Iris pigment epithelial cell (primary cell): ENCODE measurements at regions not wholly inside any gene's neighbourhood (a gene's known extent, or its start where the extent isn't known, plus 50 kb on each side); places are given as distances from the start of the nearest gene placed in this dataset.

ENCODE experiments used
- DNase-seq: peaks from one replicate; pipeline ENCODE4 v3.0.0-alpha.2; 2011; ENCODE audit warnings: low read depth

DNA sequence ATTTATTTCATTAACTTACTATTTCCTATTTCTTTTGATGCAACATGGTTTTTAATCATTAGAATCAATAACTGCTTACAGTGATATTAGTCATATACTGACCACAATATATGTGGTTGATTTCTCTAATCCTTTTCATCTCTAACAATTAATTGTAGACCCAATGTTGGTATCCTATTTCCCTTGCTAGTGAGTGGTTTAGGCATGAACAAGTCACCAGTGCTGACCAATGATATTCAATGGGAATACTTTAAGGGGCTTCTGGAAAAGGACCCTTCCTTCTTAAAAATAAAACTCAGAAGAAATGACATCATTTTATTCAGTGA, 672.4 kb upstream of the GRAMD2B start:
- no peak for DNase-seq

DNA sequence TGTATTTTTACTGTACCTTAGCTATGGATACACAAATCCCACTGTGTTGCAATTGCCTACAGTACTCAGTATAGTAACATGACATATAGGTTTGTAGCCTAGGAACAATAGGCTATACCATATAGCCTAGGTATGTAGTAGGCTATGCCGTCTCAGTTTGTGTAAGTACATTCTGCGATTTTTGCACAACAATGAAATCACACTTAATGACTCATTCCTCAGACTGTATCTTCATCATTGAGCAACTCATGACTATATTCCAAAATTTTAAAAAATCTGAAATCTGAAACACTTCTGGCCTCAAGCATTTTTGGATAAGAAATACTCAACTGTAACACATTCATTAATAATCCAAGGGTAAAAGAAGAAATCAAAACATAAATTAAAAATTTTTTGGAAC, 666.8 kb upstream of the GRAMD2B start:
- peak; percentile 12 for DNase-seq

DNA sequence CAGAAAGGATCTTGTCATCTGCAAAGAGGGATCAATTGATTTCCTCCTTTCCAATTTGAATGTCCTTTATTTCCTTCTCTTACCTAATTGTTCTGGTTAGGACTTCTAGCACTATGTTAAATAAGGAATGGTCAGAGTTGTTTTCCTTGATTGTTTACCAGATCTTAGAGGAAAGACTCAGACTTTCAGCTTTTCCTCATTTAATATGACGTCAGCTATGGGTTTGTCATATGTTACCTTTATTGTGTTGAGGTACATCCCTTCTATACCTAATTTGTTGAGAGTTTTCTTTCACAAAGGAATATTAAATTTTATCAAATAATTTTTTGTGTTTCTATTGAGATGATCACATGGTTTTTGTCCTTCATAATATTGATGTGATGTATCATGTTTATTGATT, 656.5 kb upstream of the GRAMD2B start:
- no peak for DNase-seq

DNA sequence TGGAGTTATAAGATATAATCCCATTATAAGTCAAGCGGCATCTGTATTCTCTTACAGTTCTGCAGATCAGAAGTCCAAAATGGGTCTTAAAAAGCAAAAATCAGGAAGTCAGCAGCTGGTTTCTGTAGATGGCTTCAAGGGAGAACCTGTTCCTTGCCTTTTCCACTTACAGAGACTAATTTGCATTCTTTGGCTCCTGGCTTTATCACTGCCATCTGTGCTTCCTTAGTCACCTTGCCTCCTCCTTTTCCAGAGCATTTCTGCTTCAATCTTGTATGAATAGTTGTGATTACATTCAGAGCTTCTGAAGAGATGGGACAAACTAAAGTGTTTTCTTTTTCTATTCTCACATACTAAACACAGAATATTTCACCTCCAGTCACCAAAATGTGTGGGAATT, 647.3 kb upstream of the GRAMD2B start:
- no peak for DNase-seq

DNA sequence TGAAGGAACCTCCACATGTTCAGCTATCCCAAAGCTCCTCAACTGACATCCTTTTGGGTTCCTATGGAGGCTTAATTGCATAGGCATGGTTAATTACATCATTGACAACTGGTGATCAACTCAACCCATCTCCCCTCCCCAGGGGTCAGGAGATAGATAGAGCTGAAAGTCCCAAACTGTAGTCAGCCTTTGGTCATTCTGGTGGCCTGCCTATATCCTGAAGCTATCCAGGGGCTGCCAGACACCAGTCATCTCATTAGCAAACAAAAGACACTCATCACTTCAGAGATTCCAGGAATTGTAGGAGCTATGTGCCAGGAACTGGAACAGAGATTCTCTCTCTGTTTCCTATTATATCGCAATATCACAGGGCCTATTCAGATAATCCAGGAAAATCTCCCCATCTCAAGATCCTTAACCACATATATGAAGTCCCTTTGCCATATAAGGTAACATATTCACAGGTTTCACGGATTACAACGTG, 646.5 kb upstream of the GRAMD2B start:
- no peak for DNase-seq

DNA sequence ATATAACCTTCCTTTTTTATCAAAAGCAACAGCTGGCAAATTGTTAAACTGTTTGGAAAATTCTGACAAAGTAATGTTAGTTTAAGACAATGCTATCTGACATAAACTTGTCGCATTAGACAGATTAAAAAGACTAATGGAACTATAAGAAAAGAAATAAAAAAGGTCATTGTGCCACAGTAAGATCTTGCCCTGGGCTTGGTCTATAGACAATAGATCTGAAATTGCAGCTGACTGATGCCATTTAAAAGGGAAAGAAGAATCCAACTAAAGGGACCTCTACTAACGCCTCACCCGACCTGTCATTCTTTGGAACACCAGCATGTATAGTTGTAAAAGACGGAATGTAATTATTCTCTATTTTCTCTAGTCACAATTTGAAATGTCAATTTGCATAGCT, 644.4 kb upstream of the GRAMD2B start:
- DNase-seq, result no peak

DNA sequence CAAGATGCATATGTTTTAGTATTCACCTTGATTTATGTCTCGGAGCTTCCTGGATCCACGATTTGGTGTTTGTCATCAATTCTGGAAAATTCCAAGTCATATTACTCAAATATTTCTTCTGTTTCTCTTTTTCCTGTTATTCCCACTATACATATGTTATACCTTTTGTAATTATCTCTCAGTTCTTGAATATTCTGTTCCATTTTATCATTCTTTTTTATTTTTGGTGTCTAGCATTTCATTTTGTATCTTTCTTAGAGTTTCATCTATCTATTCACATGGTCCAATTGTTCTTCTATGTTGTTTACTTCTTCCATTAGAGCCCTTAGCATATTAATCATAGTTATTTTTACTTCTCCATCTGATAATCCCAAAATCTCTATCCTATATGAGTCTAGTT, 637.8 kb upstream of the GRAMD2B start:
- no peak for DNase-seq

DNA sequence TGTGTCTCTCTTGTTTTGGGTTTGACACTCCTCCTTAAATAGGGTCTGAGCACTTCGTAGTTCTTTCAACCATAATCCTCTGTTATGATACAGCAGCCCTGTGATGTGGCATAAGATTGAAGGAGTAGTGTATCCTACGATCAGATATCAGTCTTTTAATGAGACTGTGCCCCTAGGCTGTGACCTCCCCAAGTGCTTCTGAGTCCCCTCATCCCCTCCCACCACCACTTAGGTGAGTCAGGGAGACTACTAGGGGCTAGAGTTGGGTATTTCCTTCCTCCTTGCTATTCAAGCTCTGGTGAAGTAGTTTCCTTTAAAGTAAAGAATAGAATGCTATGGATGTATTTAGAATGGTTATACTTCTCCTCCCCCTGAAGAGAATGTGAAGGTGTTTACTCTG, 637.2 kb upstream of the GRAMD2B start:
- DNase-seq, result no peak

DNA sequence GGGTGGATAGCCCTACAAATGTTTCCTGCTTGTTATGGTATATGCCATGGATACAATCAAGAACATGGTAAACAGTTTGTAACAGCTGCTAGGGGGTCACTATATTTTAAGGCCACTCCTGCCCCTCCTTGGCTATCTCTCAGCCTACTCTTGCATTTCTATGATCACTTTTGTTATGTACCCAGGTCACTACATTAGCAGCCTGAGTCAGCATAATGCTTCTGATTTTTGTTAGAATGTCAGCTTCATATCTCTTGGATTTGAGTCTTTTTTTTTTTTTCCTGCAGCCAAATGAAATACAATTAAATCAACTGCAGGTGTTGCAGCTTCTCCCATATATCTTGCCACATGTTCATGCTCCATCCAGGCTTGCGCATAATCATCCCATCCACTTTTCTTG, 629.7 kb upstream of the GRAMD2B start:
- no peak for DNase-seq

DNA sequence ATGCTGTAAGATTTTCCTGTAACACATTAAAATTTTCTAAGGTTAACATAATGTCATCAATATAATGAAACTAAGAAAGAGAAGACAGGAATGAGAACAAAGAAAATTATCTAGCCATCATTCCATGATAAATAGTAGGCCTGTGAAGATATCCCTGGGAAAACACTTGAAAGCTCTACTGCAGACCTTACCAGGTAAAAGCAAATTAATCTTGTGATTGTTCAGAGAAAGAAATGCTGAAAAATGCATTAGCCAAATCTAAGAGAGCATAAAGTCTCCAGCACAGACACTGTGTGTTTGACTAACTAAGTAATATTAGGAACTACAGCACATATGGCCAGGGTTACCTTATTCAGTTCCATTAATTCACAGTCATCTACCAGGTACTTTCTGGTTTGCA, 628.3 kb upstream of the GRAMD2B start:
- no peak for DNase-seq

DNA sequence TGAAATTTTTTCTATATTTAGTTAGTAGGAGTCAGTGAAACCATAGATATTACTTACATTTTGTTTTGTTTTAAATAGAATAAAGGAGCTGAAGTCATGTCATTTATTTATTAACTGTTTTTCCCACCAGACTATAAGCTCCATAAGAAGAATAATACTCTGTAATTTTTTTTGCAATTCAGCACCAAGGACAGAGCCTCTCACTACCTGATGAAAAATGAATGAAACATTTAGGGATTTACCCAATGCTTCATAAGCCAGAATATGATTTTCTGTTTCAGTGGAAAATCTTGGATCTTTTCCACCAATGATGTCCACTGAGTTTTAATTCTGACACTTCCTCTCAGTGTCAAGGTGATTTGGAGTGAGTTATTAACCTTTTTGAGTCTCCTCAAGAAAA, 624.9 kb upstream of the GRAMD2B start:
- peak; percentile 31 for DNase-seq

DNA sequence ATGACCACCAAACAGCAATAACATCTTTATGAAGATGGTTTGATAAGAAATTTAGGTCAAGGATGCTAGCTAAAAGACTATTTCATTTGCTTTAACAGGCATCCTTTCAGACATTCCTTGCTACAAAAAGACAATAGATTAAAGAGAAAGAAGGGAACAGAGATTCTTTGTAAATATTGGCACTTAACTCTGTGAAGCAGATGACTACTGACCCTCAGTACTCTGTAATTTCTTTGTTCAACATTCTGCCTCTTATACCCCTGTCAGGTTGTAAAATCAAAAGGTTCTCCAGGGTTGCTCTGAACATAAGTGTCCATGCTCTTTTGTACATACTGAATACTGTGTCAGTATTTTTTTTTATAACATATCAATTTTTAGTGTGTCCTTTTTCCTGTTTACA, 610.6 kb upstream of the GRAMD2B start:
- DNase-seq, result no peak

DNA sequence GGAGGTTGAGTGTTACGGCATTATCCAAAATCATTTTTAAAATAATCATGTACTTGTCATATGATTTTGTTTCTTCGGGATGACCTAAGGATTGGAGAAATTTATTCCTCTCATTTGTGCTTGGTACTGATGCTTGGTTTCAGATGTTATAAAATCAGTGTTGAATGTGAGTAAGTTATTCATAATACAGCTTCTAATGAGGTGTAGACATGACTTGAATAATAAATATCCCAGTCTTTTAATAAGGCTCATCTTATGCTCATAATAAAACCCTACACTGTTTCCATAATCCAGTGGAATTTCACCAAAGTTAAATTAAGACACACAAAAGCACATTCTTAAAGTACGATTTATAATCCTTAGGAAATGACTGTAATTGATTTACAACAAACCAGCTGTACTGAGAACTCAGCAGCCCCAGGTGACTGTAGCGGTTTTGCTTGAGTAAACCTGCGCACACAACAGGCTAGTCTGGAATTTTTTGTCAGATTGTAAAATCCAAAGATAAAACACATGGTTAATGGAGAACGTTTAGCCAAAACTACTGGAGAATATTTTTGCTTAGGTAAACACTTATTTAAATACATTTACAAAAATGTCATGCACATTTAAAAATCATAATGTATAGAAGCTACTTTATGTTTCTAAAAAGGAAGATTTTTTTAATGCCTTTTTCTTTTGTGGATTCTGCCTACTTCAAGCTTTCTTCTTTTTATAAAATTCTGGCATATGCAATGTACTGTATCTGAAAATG, 609.8 kb upstream of the GRAMD2B start:
- no peak for DNase-seq

DNA sequence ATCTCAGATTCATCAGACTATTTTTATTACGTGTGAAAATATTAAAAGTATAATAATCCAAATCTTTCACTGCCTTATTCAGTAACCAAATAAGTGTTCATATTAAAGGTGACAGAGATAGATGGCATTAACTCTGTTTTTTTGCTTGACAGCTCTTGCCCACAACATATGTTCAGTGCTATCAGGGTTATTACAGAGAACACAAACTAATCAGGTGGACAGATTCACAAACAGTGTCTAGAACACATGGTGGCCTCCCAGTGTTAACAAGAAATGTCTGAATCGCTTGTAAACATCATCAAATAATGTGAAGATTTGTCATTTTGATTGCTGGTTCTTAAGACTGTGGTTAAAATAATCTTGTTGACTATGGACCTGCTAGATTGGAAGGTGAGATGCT, 609.1 kb upstream of the GRAMD2B start:
- DNase-seq, result no peak

DNA sequence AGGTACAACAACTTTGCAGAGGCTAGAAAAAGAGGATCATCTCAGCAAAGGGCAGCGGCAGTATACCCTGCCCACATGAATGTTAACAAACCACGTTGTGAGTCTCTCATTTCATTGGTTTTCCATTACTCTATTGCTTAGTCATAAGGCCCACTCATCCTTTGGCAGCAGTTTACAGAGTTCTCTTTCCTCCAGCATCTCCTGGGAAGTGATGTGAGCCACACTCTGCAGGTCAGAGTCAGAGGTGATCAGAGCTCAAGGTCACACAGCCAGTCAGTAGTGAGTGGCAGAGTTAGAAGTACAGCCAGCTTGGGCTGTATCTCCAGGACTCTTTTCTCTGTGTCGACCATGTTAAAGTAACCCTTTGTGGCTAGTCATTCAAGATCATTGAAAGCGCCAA, 599.6 kb upstream of the GRAMD2B start:
- peak; percentile 22 for DNase-seq

DNA sequence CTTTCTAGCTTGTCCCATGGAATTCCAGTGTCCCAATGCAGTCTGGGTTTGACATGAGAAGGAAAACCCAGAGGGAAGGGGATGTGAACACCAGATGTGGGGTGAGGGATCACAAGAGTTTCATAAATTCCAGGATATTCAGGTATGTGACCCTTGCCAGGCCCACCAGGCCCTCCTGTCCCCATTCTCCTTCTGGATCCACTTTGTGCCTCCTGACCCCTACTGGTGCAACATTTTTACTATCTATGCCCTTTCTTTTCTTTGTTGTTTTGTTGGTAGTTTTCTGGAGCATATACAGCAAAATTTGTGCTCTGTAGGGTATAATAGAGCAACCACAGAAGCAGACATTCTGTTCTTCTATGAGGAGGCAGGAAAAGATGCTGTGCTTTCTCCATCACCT, 597.0 kb upstream of the GRAMD2B start:
- no peak for DNase-seq

DNA sequence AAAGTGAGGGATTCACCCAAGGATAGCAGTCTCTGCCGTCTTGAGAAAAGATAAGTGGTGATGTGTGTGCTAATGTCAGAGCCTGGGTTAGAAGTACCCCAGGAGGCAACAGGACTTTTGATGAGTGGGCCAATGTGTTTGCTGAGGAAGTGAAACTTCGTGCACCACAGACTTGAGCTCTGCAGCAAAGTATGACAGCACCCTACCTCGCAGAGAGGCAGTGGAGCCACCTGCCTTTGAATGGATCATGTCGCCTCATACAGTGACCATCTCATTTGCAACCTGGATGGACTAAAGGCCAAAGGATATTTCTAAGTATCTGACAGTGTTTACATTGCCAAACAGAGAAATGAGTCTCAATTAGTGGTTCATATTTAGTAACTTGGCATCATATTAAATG, 593.9 kb upstream of the GRAMD2B start:
- DNase-seq, result no peak

DNA sequence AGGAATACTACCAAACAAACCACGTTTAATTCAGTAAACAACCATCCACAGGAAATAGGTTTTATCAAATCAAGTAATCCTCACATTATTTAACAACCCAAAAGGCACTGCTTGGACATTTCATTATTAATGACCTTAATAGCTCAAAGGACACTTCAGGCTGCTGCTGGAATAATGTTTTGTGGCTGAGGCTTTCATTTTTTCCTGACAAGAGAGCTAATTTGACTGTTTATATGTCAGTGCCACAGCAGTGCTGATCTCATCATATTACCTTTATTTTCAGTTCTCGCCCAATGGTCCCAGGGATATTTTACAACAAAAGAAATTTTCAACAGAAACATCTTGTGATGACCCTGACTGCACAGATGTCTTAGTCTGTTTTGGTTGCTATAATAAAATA, 589.8 kb upstream of the GRAMD2B start:
- DNase-seq, result no peak

DNA sequence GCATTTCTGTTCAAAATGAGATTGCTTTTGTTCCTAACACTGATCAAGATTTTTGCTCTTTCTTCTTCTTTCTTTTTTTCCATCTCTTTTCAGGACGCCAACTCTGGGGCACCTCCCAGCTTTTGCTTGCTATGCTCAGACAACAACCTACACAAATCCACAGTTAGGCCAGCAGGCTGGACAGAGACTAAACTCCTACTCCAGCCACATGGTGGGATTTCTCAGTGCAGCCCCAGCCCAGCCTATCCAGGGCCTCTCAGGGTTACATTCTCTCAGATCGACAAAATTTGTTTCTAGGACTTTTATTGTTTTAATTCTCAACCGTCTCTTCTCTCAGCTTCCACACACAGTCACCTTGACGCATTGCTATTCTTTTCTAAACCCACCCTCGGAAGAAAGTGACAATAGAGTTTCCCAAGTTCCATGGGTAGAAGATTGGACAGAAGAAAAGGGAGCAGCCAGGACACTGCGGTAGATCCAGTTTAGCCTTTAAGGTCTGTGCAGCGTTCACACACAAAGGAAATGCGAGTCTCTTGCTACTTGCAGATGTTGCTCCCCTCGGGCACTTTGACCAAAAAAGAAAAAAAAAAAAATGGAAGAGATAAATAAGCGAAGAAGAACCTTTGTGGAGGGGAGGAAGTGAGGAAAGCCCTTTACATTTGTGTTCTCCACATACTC, 588.6 kb upstream of the GRAMD2B start:
- no peak for DNase-seq

DNA sequence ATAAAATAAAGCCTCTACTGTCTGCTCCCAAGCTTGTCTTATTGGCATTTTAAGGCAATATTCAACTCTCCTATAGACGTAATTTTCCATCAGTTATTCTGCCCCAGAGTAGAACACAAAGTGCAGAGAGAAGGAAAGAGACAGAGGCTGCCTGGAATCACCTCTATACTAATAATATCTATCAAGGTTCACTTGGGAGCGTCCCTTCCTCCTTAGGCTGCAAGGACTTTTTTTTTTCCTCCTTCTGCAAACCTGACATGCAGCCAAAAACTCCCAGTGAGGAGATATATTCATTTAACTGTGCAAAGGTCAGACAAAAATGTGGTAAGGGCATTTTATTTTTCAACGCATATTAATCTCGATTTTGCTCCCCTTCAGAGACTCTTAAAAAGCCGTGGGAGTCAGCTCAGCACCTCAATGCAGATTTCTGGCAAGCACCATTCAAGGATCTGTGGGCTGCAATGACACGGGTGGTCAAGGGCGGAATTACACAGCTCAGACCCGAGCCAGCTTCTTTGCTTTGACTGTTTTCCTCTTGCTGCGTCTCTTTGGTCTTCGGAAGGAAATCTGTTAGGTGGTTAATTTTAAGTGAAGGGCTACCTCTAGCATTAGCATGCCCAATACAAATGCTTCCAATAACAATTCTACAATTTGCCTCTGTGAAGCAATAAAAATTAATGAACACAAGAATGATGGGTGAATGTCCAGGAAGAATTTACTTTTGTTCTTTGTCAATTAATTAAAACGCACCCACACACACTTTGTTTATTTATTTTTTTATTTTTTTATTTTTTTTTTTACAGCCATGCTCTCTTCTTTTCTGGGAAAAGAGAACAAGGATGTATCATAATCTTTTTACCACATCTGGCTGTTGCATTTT, 587.7 kb upstream of the GRAMD2B start:
- DNase-seq, result peak; percentile 30

DNA sequence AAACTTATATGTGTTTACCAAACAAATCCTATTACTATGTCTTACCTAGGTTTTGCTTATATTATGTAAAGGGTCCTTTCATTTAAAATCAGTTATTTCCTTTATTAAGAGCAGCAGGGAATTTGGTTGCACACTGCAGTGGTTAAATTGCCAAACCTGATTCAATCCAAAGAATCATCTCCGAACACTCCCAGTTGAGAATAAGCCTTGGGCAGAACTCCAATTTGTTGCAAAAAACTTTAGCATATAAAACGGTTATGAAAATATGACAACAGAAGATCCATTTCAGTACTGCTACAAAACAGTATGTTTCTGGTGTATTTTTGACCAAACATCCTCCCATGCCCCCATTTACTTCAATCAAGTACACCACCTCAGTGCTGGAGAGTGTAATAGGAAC, 587.0 kb upstream of the GRAMD2B start:
- no peak for DNase-seq

DNA sequence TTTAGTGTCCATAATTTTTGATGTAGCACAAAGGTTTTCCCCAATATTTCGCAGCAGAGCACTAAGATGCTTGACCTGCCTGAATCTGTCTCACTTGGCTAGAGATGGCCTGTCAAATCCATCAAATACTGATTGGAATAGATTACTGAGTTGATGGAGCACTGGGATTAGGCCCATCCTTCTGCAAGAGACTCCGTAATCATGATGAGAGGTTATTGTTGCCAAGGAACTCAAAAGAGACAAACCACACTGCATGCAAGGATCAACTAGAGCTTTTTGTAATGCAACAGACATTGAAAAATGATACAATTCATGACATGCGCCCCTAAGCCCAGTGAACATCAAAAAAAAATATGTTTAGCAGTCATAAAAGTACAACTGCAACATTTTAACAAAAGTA, 585.3 kb upstream of the GRAMD2B start:
- DNase-seq, result no peak

DNA sequence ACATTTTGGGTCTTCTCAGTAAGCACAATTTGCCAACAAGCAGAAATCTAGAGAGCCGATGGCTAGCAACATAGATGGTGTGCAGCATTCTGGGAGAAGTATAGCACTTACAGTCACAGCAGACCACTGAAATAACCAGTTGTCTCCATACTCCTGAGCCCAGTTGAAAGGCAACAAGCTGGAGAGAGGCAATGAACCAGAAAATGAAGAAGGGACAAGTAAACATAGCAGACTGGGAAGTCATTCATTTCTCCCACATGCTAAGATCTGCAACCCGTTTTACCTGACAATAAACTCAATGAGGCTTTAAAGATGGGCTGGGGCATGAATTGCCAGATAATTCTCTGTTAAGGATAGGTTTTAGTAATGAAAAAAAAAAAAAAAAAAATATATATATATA, 575.6 kb upstream of the GRAMD2B start:
- DNase-seq, result no peak
